ENCODE measurements at regions not wholly inside any gene's neighbourhood (a gene's known extent, or its start where the extent isn't known, plus 50 kb on each side); places are given as distances from the start of the nearest gene placed in this dataset.

- Mint-ChIP-seq H3K4me3 (no peak overlapping the region), H3K27ac (no peak overlapping the region), H3K27me3 (peaks cover 21% of the 10 kb centered on the region), H3K9me3 (ENCODE audit: low read depth) (no peaks in the 10 kb centered on the region), H3K36me3 (no peaks in the 10 kb centered on the region), H3K4me1 (no peaks in the 10 kb centered on the region)
- ATAC-seq (no peak), DNase-seq (peak; percentile 11)
- CTCF ChIA-PET, result interaction anchor here (0.5 to 1.2 kb wide), 2 partner anchors 30 to 32 kb away, joined by 3 read pairs; no protein-coding TSS in a partner anchor
These were observed 587.2 kb downstream of the PTPRU start for GRCh38 chr1:29823561-29823960.

GRCh38 chr1:29821605-29822004 lies 585.3 kb downstream of the PTPRU start:
- Mint-ChIP-seq H3K27ac (no peak overlapping the region), H3K27me3 (peaks cover 33% of the 10 kb centered on the region), H3K4me3 (no peak overlapping the region), H3K4me1 (no peaks in the 10 kb centered on the region), H3K36me3 (no peaks in the 10 kb centered on the region), H3K9me3 (ENCODE audit: low read depth) (no peaks in the 10 kb centered on the region)
- CTCF ChIA-PET, result no interaction called here
- DNase-seq, result no peak
- ATAC-seq, result no peak

GRCh38 chr1:29820401-29820800 lies 584.1 kb downstream of the PTPRU start:
- CTCF ChIA-PET, result no interaction called here
- H3K4me1 Mint-ChIP-seq, result no peaks in the 10 kb centered on the region
- H3K9me3 Mint-ChIP-seq (ENCODE audit: low read depth), result no peaks in the 10 kb centered on the region

GRCh38 chr1:29812408-29813135 lies 576.2 kb downstream of the PTPRU start:
- peaks cover 36% of the 10 kb centered on the region for H3K27me3 Mint-ChIP-seq
- CTCF ChIA-PET, result no interaction called here
- no peak overlapping the region for H3K27ac Mint-ChIP-seq
- ATAC-seq, result no peak
- H3K4me3 Mint-ChIP-seq, result no peak overlapping the region
- H3K9me3 Mint-ChIP-seq (ENCODE audit: low read depth), result no peaks in the 10 kb centered on the region
- H3K4me1 Mint-ChIP-seq, result no peaks in the 10 kb centered on the region
- no peaks in the 10 kb centered on the region for H3K36me3 Mint-ChIP-seq
- peak; percentile 11 for DNase-seq

More at GRCh38 chr1:29820401-29820800, 584.1 kb downstream of the PTPRU start:
- Mint-ChIP-seq H3K4me3 (no peak overlapping the region), H3K27me3 (peaks cover 44% of the 10 kb centered on the region), H3K36me3 (no peaks in the 10 kb centered on the region), H3K27ac (no peak overlapping the region)
- ATAC-seq, result no peak
- DNase-seq, result no peak

- CTCF ChIA-PET, result no interaction called here
- no peaks in the 10 kb centered on the region for H3K36me3 Mint-ChIP-seq
- H3K27me3 Mint-ChIP-seq, result peaks cover 29% of the 10 kb centered on the region
- DNase-seq (peak; percentile 28), ATAC-seq (no peak)
- H3K4me1 Mint-ChIP-seq, result no peaks in the 10 kb centered on the region
- H3K27ac Mint-ChIP-seq, result no peak overlapping the region
- H3K9me3 Mint-ChIP-seq (ENCODE audit: low read depth), result no peaks in the 10 kb centered on the region
- no peak overlapping the region for H3K4me3 Mint-ChIP-seq
These were observed 575.5 kb downstream of the PTPRU start for GRCh38 chr1:29811727-29812407.

GRCh38 chr1:29811247-29811646 lies 574.9 kb downstream of the PTPRU start:
- Mint-ChIP-seq H3K36me3 (no peaks in the 10 kb centered on the region), H3K27ac (no peak overlapping the region), H3K9me3 (ENCODE audit: low read depth) (no peaks in the 10 kb centered on the region), H3K4me3 (no peak overlapping the region), H3K27me3 (peaks cover 23% of the 10 kb centered on the region), H3K4me1 (no peaks in the 10 kb centered on the region)
- CTCF ChIA-PET, result no interaction called here
- ATAC-seq (no peak), DNase-seq (peak; percentile 8)

- ATAC-seq (no peak), DNase-seq (peak; percentile 21)
- CTCF ChIA-PET, result no interaction called here
- H3K4me3 Mint-ChIP-seq, result no peak overlapping the region
- no peaks in the 10 kb centered on the region for H3K4me1 Mint-ChIP-seq
- no peaks in the 10 kb centered on the region for H3K9me3 Mint-ChIP-seq (ENCODE audit: low read depth)
- H3K27me3 Mint-ChIP-seq, result peaks cover 15% of the 10 kb centered on the region
- H3K27ac Mint-ChIP-seq, result no peak overlapping the region
- no peaks in the 10 kb centered on the region for H3K36me3 Mint-ChIP-seq
These were observed 574.1 kb downstream of the PTPRU start for GRCh38 chr1:29810121-29811120.

- H3K9me3 Mint-ChIP-seq (ENCODE audit: low read depth), result no peaks in the 10 kb centered on the region
- H3K4me1 Mint-ChIP-seq, result no peaks in the 10 kb centered on the region
- peaks cover 10% of the 10 kb centered on the region for H3K27me3 Mint-ChIP-seq
- CTCF ChIA-PET, result no interaction called here
- H3K4me3 Mint-ChIP-seq, result no peak overlapping the region
- ATAC-seq (no peak), DNase-seq (peak; percentile 25)
- H3K27ac Mint-ChIP-seq, result no peak overlapping the region
- no peaks in the 10 kb centered on the region for H3K36me3 Mint-ChIP-seq
These were observed 573.3 kb downstream of the PTPRU start for GRCh38 chr1:29809446-29810120.

GRCh38 chr1:29808141-29808995 lies 572.0 kb downstream of the PTPRU start:
- Mint-ChIP-seq H3K27ac (no peak overlapping the region), H3K36me3 (no peaks in the 10 kb centered on the region), H3K9me3 (ENCODE audit: low read depth) (no peaks in the 10 kb centered on the region), H3K4me3 (no peak overlapping the region), H3K4me1 (no peaks in the 10 kb centered on the region), H3K27me3 (no peaks in the 10 kb centered on the region)
- CTCF ChIA-PET, result no interaction called here
- ATAC-seq (no peak), DNase-seq (peak; percentile 23)

- CTCF ChIA-PET, result no interaction called here
- no peaks in the 10 kb centered on the region for H3K27me3 Mint-ChIP-seq
- no peaks in the 10 kb centered on the region for H3K4me1 Mint-ChIP-seq
- ATAC-seq, result no peak
- H3K4me3 Mint-ChIP-seq, result no peak overlapping the region
- H3K36me3 Mint-ChIP-seq, result no peaks in the 10 kb centered on the region
- H3K9me3 Mint-ChIP-seq (ENCODE audit: low read depth), result no peaks in the 10 kb centered on the region
- DNase-seq, result peak; percentile 12
- no peak overlapping the region for H3K27ac Mint-ChIP-seq
These were observed 571.4 kb downstream of the PTPRU start for GRCh38 chr1:29807689-29808088.

GRCh38 chr1:29806646-29807319 lies 570.5 kb downstream of the PTPRU start:
- H3K4me3 Mint-ChIP-seq, result no peak overlapping the region
- H3K4me1 Mint-ChIP-seq, result no peaks in the 10 kb centered on the region
- H3K27ac Mint-ChIP-seq, result no peak overlapping the region
- CTCF ChIA-PET, result no interaction called here
- H3K9me3 Mint-ChIP-seq (ENCODE audit: low read depth), result no peaks in the 10 kb centered on the region
- ATAC-seq, result no peak
- H3K27me3 Mint-ChIP-seq, result no peaks in the 10 kb centered on the region
- peak; percentile 22 for DNase-seq
- H3K36me3 Mint-ChIP-seq, result no peaks in the 10 kb centered on the region

GRCh38 chr1:29805896-29806160 lies 569.5 kb downstream of the PTPRU start:
- Mint-ChIP-seq H3K4me3 (no peak overlapping the region), H3K9me3 (ENCODE audit: low read depth) (no peaks in the 10 kb centered on the region), H3K27me3 (no peaks in the 10 kb centered on the region), H3K36me3 (no peaks in the 10 kb centered on the region), H3K4me1 (no peaks in the 10 kb centered on the region), H3K27ac (no peak overlapping the region)
- CTCF ChIA-PET, result interaction anchor here (1.8 kb wide), 1 partner anchor 13 kb away, joined by 5 read pairs; no protein-coding TSS in a partner anchor
- ATAC-seq (no peak), DNase-seq (no peak)

All from activated CD8-positive, alpha-beta memory T cell treated with anti-CD3 and anti-CD28 coated beads, Interleukin-2, amount 10 ng/mL, durations not matched to agents 7 days and 5 days (primary cell).